IPS-18a (cell line): ENCODE measurements at regions not wholly inside any gene's neighbourhood (a gene's known extent, or its start where the extent isn't known, plus 50 kb on each side); places are given as distances from the start of the nearest gene placed in this dataset.

Experiments used
- H3K27ac ChIP-seq: one replicate; pipeline ENCODE4 v1.5.1; 2013; ENCODE audit warnings: low read length
- H3K27me3 ChIP-seq: one replicate; pipeline ENCODE4 v1.6.1; 2013; ENCODE audit warnings: mild to moderate bottlenecking, low read length; ENCODE audit not compliant: control insufficient read depth, insufficient read depth
- H3K36me3 ChIP-seq: one replicate; pipeline ENCODE4 v1.6.1; 2013; ENCODE audit warnings: low read depth, low read length; ENCODE audit not compliant: control insufficient read depth
- H3K4me1 ChIP-seq: one replicate; pipeline ENCODE4 v1.6.1; 2013; ENCODE audit warnings: low read depth, low read length; ENCODE audit not compliant: control insufficient read depth
- H3K4me3 ChIP-seq: one replicate; pipeline ENCODE4 v1.5.1; 2013; ENCODE audit warnings: low read length
- H3K9ac ChIP-seq: one replicate; pipeline ENCODE4 v1.6.1; 2013; ENCODE audit warnings: mild to moderate bottlenecking, low read length, moderate library complexity
- H3K9me3 ChIP-seq: one replicate; pipeline ENCODE4 v1.6.1; 2013; ENCODE audit warnings: low read depth, low read length; ENCODE audit not compliant: control insufficient read depth

DNA sequence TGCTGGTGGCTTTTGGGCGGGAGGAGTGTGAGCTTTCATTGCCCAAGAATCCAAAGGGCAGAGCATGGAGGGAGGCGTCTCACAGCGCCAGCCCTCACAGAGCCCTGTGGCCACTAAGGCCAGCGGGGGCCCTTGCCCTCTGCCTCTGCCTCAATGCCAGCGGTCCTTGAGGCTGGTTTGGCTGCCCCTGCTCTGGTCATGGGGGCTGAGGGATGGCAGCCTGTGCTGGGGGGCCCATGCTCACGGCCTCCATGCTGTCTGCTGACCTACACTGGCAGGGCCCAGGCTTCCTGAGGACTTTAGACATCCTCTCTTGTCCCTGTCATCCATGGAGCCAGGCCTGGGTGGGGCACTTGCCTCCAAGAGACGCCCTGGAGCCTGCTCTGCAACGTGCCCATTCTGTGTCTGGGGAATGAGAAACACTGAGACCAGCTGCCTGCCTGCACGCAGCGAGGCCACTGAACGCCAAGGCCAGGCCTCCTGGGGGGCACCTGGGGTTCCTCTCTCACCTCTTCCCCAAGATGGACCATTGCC is 143.4 kb downstream of the KIF26A start:
- no peak overlapping the region for H3K9ac ChIP-seq
- H3K36me3 ChIP-seq, result no peaks in the 10 kb centered on the region
- no peaks in the 10 kb centered on the region for H3K4me1 ChIP-seq
- no peaks in the 10 kb centered on the region for H3K9me3 ChIP-seq
- H3K27ac ChIP-seq, result no peak overlapping the region
- H3K4me3 ChIP-seq, result no peak overlapping the region
- H3K27me3 ChIP-seq, result no peaks in the 10 kb centered on the region

GRCh38 chr14:104282332-104283196 is 144.2 kb downstream of the KIF26A start:
- no peaks in the 10 kb centered on the region for H3K36me3 ChIP-seq
- no peak overlapping the region for H3K9ac ChIP-seq
- no peaks in the 10 kb centered on the region for H3K4me1 ChIP-seq
- H3K27me3 ChIP-seq, result no peaks in the 10 kb centered on the region
- no peak overlapping the region for H3K27ac ChIP-seq
- no peak overlapping the region for H3K4me3 ChIP-seq
- no peaks in the 10 kb centered on the region for H3K9me3 ChIP-seq

GRCh38 chr14:104283197-104284106 is 145.1 kb downstream of the KIF26A start:
- Histone ChIP-seq H3K27me3 (no peaks in the 10 kb centered on the region), H3K27ac (no peak overlapping the region), H3K9ac (no peak overlapping the region), H3K4me3 (no peak overlapping the region), H3K36me3 (no peaks in the 10 kb centered on the region), H3K9me3 (no peaks in the 10 kb centered on the region), H3K4me1 (no peaks in the 10 kb centered on the region)

- Histone ChIP-seq H3K9me3 (no peaks in the 10 kb centered on the region), H3K36me3 (no peaks in the 10 kb centered on the region), H3K4me3 (no peak overlapping the region), H3K4me1 (no peaks in the 10 kb centered on the region), H3K9ac (no peak overlapping the region), H3K27me3 (no peaks in the 10 kb centered on the region), H3K27ac (no peak overlapping the region)
These were observed 145.8 kb downstream of the KIF26A start for GRCh38 chr14:104284107-104284592.

- Histone ChIP-seq H3K4me1 (no peaks in the 10 kb centered on the region), H3K9ac (no peak overlapping the region), H3K9me3 (no peaks in the 10 kb centered on the region), H3K27ac (no peak overlapping the region), H3K4me3 (no peak overlapping the region), H3K27me3 (no peaks in the 10 kb centered on the region), H3K36me3 (no peaks in the 10 kb centered on the region)
These were observed 146.5 kb downstream of the KIF26A start for GRCh38 chr14:104284636-104285507.

DNA sequence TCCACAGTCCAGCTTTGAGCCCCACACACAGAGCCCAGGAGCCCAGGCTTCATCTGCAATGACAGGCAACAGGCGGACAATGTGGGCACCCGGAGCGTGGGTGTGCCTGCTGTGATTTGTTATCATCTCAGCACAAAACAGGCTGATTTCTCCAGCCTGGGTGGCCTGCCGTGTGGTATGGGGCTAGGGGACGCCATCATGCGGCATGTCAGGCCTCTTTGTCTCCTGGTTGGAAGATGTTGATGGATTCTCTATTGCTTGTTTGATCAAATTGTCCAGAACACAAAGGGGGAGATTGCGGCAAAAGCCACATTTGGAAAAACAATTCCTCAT is 147.1 kb downstream of the KIF26A start:
- Histone ChIP-seq H3K4me1 (peaks cover 3% of the 10 kb centered on the region), H3K4me3 (no peak overlapping the region), H3K9me3 (no peaks in the 10 kb centered on the region), H3K27ac (no peak overlapping the region), H3K36me3 (no peaks in the 10 kb centered on the region), H3K27me3 (no peaks in the 10 kb centered on the region), H3K9ac (no peak overlapping the region)

GRCh38 chr14:104286086-104286485 is 147.7 kb downstream of the KIF26A start:
- H3K27ac ChIP-seq, result no peak overlapping the region
- H3K27me3 ChIP-seq, result no peaks in the 10 kb centered on the region
- peaks cover 9% of the 10 kb centered on the region for H3K4me1 ChIP-seq
- H3K9ac ChIP-seq, result no peak overlapping the region
- H3K9me3 ChIP-seq, result no peaks in the 10 kb centered on the region
- H3K4me3 ChIP-seq, result no peak overlapping the region
- no peaks in the 10 kb centered on the region for H3K36me3 ChIP-seq

- Histone ChIP-seq H3K4me3 (no peak overlapping the region), H3K36me3 (no peaks in the 10 kb centered on the region), H3K4me1 (peaks cover 13% of the 10 kb centered on the region), H3K27ac (no peak overlapping the region), H3K27me3 (no peaks in the 10 kb centered on the region), H3K9ac (no peak overlapping the region), H3K9me3 (no peaks in the 10 kb centered on the region)
These were observed 148.1 kb downstream of the KIF26A start for GRCh38 chr14:104286496-104286895.

- Histone ChIP-seq H3K36me3 (no peaks in the 10 kb centered on the region), H3K4me1 (peaks cover 16% of the 10 kb centered on the region), H3K27ac (no peak overlapping the region), H3K9ac (no peak overlapping the region), H3K27me3 (no peaks in the 10 kb centered on the region), H3K9me3 (no peaks in the 10 kb centered on the region), H3K4me3 (no peak overlapping the region)
These were observed 149.1 kb downstream of the KIF26A start for GRCh38 chr14:104287301-104288009.

GRCh38 chr14:104288272-104288671 is 149.9 kb downstream of the KIF26A start:
- H3K9me3 ChIP-seq, result no peaks in the 10 kb centered on the region

More at GRCh38 chr14:104288272-104288671, 149.9 kb downstream of the KIF26A start:
- Histone ChIP-seq H3K4me3 (no peak overlapping the region), H3K36me3 (no peaks in the 10 kb centered on the region), H3K9ac (no peak overlapping the region), H3K4me1 (peaks cover 16% of the 10 kb centered on the region), H3K27ac (no peak overlapping the region), H3K27me3 (no peaks in the 10 kb centered on the region)
